Osteoblast (primary cell): ENCODE measurements at regions not wholly inside any gene's neighbourhood (a gene's known extent, or its start where the extent isn't known, plus 50 kb on each side); places are given as distances from the start of the nearest gene placed in this dataset.

ENCODE experiments used
- DNase-seq: peaks from one replicate; pipeline ENCODE4 v3.0.0; 2011; ENCODE audit warnings: low spot score, mixed read lengths; ENCODE audit not compliant: insufficient read length; ENCODE audit errors: missing footprints
- H2AFZ ChIP-seq: 2 replicates; pipeline ENCODE4 v1.6.0; 2011; ENCODE audit warnings: mild to moderate bottlenecking, low read length
- H3K27ac ChIP-seq: 2 replicates; pipeline ENCODE4 v1.5.1; 2011; ENCODE audit warnings: mild to moderate bottlenecking, low read depth, low read length, moderate library complexity
- H3K27me3 ChIP-seq: 2 replicates; pipeline ENCODE4 v1.6.0; 2012; ENCODE audit warnings: mild to moderate bottlenecking, control low read depth, inconsistent platforms, low read length, moderate library complexity; ENCODE audit not compliant: insufficient read depth
- H3K36me3 ChIP-seq: 2 replicates; pipeline ENCODE4 v1.5.1; 2011; ENCODE audit warnings: mild to moderate bottlenecking, low read length, control low read depth, moderate library complexity; ENCODE audit not compliant: insufficient read depth
- H3K4me1 ChIP-seq: 2 replicates; pipeline ENCODE4 v1.5.1; 2011; ENCODE audit warnings: mild to moderate bottlenecking, low read length, control low read depth, moderate library complexity; ENCODE audit not compliant: insufficient read depth
- H3K4me2 ChIP-seq: 2 replicates; pipeline ENCODE4 v1.6.0; 2011; ENCODE audit warnings: mild to moderate bottlenecking, low read length; ENCODE audit not compliant: insufficient read depth
- H3K4me3 ChIP-seq: fragments of 200-600 bp; sonication (generic); 3 replicates; pipeline ENCODE4 v1.5.1; 2012; ENCODE audit warnings: mild to moderate bottlenecking, low read length, inconsistent platforms; ENCODE audit not compliant: insufficient read depth
- H3K79me2 ChIP-seq: 2 replicates; pipeline ENCODE4 v1.6.0; 2012; ENCODE audit warnings: mild to moderate bottlenecking, low read length, control low read depth, inconsistent platforms; ENCODE audit not compliant: insufficient read depth
- H3K9me3 ChIP-seq: 2 replicates; pipeline ENCODE4 v1.5.1; 2011; ENCODE audit warnings: low read depth, low read length, control low read depth
- H4K20me1 ChIP-seq: 2 replicates; pipeline ENCODE4 v1.6.0; 2012; ENCODE audit warnings: mild to moderate bottlenecking, low read length, control low read depth; ENCODE audit not compliant: insufficient read depth
- CTCF ChIP-seq: IDR thresholded peaks from 2 replicates; pipeline ENCODE4 v1.5.1; 2011; ENCODE audit warnings: mild to moderate bottlenecking, low read depth, low read length, moderate library complexity; ENCODE audit errors: extremely low read depth

DNA sequence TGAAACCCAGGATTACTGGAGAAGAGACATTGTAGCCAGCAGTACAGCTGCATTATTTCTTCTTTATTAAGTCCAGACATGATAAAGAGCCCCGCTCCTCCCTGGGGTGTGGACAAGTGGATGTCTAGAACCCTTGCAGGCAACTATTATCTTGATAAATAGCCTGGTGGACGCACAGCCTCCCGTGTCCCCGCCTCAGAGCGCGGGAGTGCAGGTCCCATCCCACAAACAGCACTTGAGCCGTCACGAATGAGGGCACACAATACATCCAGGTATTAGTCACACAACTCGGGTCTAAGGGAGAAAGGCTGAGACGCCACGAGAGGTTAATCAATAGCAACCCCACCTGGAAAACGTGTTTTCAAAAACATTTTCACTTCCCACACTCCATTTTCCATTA, 213.2 kb upstream of the SOX1 start:
- no peaks in the 10 kb centered on the region for H4K20me1 ChIP-seq
- no peak for DNase-seq
- no peaks in the 10 kb centered on the region for H3K27me3 ChIP-seq
- H2AFZ ChIP-seq: no peak overlapping the region
- no peak for TF ChIP-seq CTCF
- no peak overlapping the region for H3K4me2 ChIP-seq
- no peak overlapping the region for H3K27ac ChIP-seq
- no peaks in the 10 kb centered on the region for H3K9me3 ChIP-seq
- H3K79me2 ChIP-seq: no peaks in the 10 kb centered on the region
- H3K4me3 ChIP-seq: no peak overlapping the region
- H3K36me3 ChIP-seq: no peaks in the 10 kb centered on the region
- no peaks in the 10 kb centered on the region for H3K4me1 ChIP-seq

- no peak overlapping the region for H3K27ac ChIP-seq
- no peaks in the 10 kb centered on the region for H3K27me3 ChIP-seq
- no peak for DNase-seq
- no peaks in the 10 kb centered on the region for H3K9me3 ChIP-seq
- no peaks in the 10 kb centered on the region for H3K79me2 ChIP-seq
- no peaks in the 10 kb centered on the region for H4K20me1 ChIP-seq
- no peak overlapping the region for H3K4me3 ChIP-seq
- H3K4me2 ChIP-seq: no peak overlapping the region
- no peak overlapping the region for H2AFZ ChIP-seq
- no peaks in the 10 kb centered on the region for H3K4me1 ChIP-seq
- H3K36me3 ChIP-seq: no peaks in the 10 kb centered on the region
- TF ChIP-seq CTCF: no peak
Observed at GRCh38 chr13:111854403-111854802, 212.5 kb upstream of the SOX1 start.

- no peak for TF ChIP-seq CTCF
- no peaks in the 10 kb centered on the region for H3K9me3 ChIP-seq
- no peaks in the 10 kb centered on the region for H3K79me2 ChIP-seq
- H2AFZ ChIP-seq: no peak overlapping the region
- H3K27me3 ChIP-seq: no peaks in the 10 kb centered on the region
- H3K4me1 ChIP-seq: no peaks in the 10 kb centered on the region
- no peak overlapping the region for H3K4me2 ChIP-seq
- no peaks in the 10 kb centered on the region for H3K36me3 ChIP-seq
- no peaks in the 10 kb centered on the region for H4K20me1 ChIP-seq
- H3K4me3 ChIP-seq: no peak overlapping the region
- no peak for DNase-seq
- no peak overlapping the region for H3K27ac ChIP-seq
Observed at GRCh38 chr13:111855191-111855590, 211.8 kb upstream of the SOX1 start.

DNA sequence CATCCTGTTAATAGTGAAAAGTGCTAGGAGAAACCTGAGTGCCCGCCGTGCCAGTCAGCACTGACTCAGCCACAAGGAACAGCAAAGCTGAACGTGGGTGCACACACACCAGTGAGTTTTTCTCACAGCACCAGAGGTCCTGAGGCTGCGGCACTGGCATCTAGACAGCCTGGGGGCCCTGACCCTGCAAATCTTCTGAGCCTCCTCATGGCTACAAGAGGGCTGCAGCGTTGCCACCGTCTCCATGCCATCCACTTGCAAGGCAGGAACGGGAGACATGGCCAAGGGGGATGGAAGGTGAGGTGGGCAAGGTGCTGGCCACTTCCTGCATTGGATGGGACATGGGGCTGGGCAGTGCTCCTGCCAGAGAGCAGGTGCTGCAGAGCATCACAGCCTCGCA, 211.2 kb upstream of the SOX1 start:
- Histone ChIP-seq H3K36me3 (no peaks in the 10 kb centered on the region), H3K4me2 (no peak overlapping the region), H3K27ac (no peak overlapping the region), H3K9me3 (no peaks in the 10 kb centered on the region), H3K4me1 (no peaks in the 10 kb centered on the region), H3K79me2 (no peaks in the 10 kb centered on the region), H3K4me3 (no peak overlapping the region), H3K27me3 (no peaks in the 10 kb centered on the region), H2AFZ (no peak overlapping the region), H4K20me1 (no peaks in the 10 kb centered on the region)
- TF ChIP-seq CTCF: no peak
- no peak for DNase-seq
